ENCODE measurements at regions not wholly inside any gene's neighbourhood (a gene's known extent, or its start where the extent isn't known, plus 50 kb on each side); places are given as distances from the start of the nearest gene placed in this dataset.

DNA sequence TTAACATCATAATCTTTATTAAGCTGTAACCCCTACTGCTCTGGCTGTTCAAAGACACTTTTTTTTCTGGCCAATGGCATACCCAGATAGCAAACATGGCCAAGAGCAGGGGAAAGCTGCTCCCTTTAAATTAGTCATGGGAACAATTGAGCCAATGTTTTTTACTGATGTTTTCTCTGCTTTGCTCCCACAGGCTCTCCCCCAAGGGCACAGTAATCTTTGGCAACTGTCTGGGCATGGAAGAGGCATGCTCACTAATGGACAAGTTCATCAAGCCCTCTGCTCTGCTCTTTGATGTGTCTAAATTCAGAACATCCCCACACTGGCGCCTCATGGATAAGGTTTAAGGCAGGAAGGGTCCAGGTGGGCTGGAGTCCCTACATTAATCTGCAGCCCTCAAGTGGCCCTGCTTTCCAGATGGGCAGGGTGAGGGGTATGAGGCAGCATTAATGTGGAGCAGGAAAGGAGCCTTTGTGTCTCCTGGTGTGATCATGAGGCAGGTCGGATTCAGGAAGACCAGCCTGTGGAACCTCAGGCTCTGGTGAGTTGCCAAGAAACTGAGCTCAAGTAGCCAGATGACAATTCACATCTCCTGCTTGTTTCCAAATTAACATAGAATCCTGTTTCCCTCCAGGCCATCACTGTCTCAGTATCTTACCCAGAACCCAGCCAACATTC is 227.0 kb upstream of the CST7 start:
- Histone ChIP-seq H3K4me1 (ENCODE audit: insufficient read depth, low read length, poor library complexity, severe bottlenecking) (no peaks in the 10 kb centered on the region), H3K79me2 (ENCODE audit: insufficient read depth, low read length) (no peaks in the 10 kb centered on the region), H3K4me2 (ENCODE audit: low read depth, low read length, poor library complexity, severe bottlenecking) (no peak overlapping the region), H3K9me3 (ENCODE audit: insufficient read depth, low read depth, low read length) (no peaks in the 10 kb centered on the region), H3K27me3 (ENCODE audit: insufficient read depth, low read length, poor library complexity, severe bottlenecking) (no peaks in the 10 kb centered on the region), H3K9ac (ENCODE audit: low read depth, low read length, poor library complexity, severe bottlenecking) (no peak overlapping the region), H3F3A (ENCODE audit: low read depth) (no peaks in the 10 kb centered on the region), H3K4me3 (ENCODE audit: low read length, poor library complexity, severe bottlenecking) (no peak overlapping the region), H4K20me1 (ENCODE audit: insufficient read depth, low read length, poor library complexity, severe bottlenecking) (no peaks in the 10 kb centered on the region), H2AFZ (ENCODE audit: low read length) (no peak overlapping the region), H3K9me2 (replicated peaks; ENCODE audit: low read depth, low read length) (0 out of 2 replicates have a peak, but pooled peaks cover 3% of the 10 kb centered on the region), H3K36me3 (ENCODE audit: insufficient read depth, low read length) (no peaks in the 10 kb centered on the region)
- TF ChIP-seq, protein P1, sequence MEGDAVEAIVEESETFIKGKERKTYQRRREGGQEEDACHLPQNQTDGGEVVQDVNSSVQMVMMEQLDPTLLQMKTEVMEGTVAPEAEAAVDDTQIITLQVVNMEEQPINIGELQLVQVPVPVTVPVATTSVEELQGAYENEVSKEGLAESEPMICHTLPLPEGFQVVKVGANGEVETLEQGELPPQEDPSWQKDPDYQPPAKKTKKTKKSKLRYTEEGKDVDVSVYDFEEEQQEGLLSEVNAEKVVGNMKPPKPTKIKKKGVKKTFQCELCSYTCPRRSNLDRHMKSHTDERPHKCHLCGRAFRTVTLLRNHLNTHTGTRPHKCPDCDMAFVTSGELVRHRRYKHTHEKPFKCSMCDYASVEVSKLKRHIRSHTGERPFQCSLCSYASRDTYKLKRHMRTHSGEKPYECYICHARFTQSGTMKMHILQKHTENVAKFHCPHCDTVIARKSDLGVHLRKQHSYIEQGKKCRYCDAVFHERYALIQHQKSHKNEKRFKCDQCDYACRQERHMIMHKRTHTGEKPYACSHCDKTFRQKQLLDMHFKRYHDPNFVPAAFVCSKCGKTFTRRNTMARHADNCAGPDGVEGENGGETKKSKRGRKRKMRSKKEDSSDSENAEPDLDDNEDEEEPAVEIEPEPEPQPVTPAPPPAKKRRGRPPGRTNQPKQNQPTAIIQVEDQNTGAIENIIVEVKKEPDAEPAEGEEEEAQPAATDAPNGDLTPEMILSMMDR (conservative IDR thresholded peaks at IDR 0.05; ENCODE audit: low read length), result no peak
- no peak for TF ChIP-seq EZH2phosphoT487 (IDR thresholded peaks at IDR 0.05; ENCODE audit: borderline replicate concordance)

DNA sequence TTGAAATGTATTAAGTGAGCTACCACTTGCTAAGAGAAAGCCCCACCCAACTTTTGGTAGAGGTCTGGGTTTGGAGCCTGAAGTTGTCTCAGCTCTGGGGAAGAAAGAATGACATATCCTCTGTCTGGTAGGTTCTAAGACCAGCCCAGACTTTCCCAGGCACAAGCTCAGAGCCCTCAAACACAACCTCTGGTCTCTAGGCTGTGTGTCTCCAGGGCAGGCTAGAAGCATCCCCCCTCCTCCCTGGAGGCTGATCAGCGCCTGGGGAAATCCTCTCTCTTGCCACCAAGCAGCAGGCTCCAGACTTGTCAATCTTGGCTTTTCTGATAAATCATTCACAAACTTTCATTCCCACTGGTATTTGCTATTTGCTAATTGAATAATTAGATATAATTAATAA is 226.5 kb upstream of the CST7 start:
- H3K9me2 ChIP-seq (replicated peaks; ENCODE audit: low read depth, low read length), result 0 out of 2 replicates have a peak, but pooled peaks cover 3% of the 10 kb centered on the region
- no peaks in the 10 kb centered on the region for H3K79me2 ChIP-seq (ENCODE audit: insufficient read depth, low read length)
- no peaks in the 10 kb centered on the region for H3K4me1 ChIP-seq (ENCODE audit: insufficient read depth, low read length, poor library complexity, severe bottlenecking)
- H3K36me3 ChIP-seq (ENCODE audit: insufficient read depth, low read length), result no peaks in the 10 kb centered on the region
- H3K27me3 ChIP-seq (ENCODE audit: insufficient read depth, low read length, poor library complexity, severe bottlenecking), result no peaks in the 10 kb centered on the region
- no peak overlapping the region for H3K4me2 ChIP-seq (ENCODE audit: low read depth, low read length, poor library complexity, severe bottlenecking)
- TF ChIP-seq, protein P1 (conservative IDR thresholded peaks at IDR 0.05; ENCODE audit: low read length), result no peak
- no peak for TF ChIP-seq EZH2phosphoT487 (IDR thresholded peaks at IDR 0.05; ENCODE audit: borderline replicate concordance)
- H4K20me1 ChIP-seq (ENCODE audit: insufficient read depth, low read length, poor library complexity, severe bottlenecking), result no peaks in the 10 kb centered on the region
- no peak overlapping the region for H3K4me3 ChIP-seq (ENCODE audit: low read length, poor library complexity, severe bottlenecking)
- H3F3A ChIP-seq (ENCODE audit: low read depth), result no peaks in the 10 kb centered on the region
- no peaks in the 10 kb centered on the region for H3K9me3 ChIP-seq (ENCODE audit: insufficient read depth, low read depth, low read length)
- no peak overlapping the region for H3K9ac ChIP-seq (ENCODE audit: low read depth, low read length, poor library complexity, severe bottlenecking)
- no peak overlapping the region for H2AFZ ChIP-seq (ENCODE audit: low read length)

- Histone ChIP-seq H3K79me2 (ENCODE audit: insufficient read depth, low read length) (no peaks in the 10 kb centered on the region), H3K4me2 (ENCODE audit: low read depth, low read length, poor library complexity, severe bottlenecking) (no peak overlapping the region), H3K9me3 (ENCODE audit: insufficient read depth, low read depth, low read length) (no peaks in the 10 kb centered on the region), H3K9me2 (replicated peaks; ENCODE audit: low read depth, low read length) (no peaks in the 10 kb centered on the region), H2AFZ (ENCODE audit: low read length) (no peak overlapping the region), H3K27me3 (ENCODE audit: insufficient read depth, low read length, poor library complexity, severe bottlenecking) (no peaks in the 10 kb centered on the region), H3K4me1 (ENCODE audit: insufficient read depth, low read length, poor library complexity, severe bottlenecking) (no peaks in the 10 kb centered on the region), H3K9ac (ENCODE audit: low read depth, low read length, poor library complexity, severe bottlenecking) (no peak overlapping the region), H4K20me1 (ENCODE audit: insufficient read depth, low read length, poor library complexity, severe bottlenecking) (no peaks in the 10 kb centered on the region), H3K36me3 (ENCODE audit: insufficient read depth, low read length) (no peaks in the 10 kb centered on the region), H3K4me3 (ENCODE audit: low read length, poor library complexity, severe bottlenecking) (no peak overlapping the region), H3F3A (ENCODE audit: low read depth) (no peaks in the 10 kb centered on the region)
- TF ChIP-seq EZH2phosphoT487 (IDR thresholded peaks at IDR 0.05; ENCODE audit: borderline replicate concordance), result no peak
- TF ChIP-seq, protein P1 (conservative IDR thresholded peaks at IDR 0.05; ENCODE audit: low read length), result no peak
Observed at GRCh38 chr20:24723186-24723585, 225.9 kb upstream of the CST7 start.

Measured in Loucy (cell line).